ENCODE measurements at regions not wholly inside any gene's neighbourhood (a gene's known extent, or its start where the extent isn't known, plus 50 kb on each side); places are given as distances from the start of the nearest gene placed in this dataset.
A peak's percentile ranks its signal among the peaks of the same experiment; 100 is the strongest.

DNA sequence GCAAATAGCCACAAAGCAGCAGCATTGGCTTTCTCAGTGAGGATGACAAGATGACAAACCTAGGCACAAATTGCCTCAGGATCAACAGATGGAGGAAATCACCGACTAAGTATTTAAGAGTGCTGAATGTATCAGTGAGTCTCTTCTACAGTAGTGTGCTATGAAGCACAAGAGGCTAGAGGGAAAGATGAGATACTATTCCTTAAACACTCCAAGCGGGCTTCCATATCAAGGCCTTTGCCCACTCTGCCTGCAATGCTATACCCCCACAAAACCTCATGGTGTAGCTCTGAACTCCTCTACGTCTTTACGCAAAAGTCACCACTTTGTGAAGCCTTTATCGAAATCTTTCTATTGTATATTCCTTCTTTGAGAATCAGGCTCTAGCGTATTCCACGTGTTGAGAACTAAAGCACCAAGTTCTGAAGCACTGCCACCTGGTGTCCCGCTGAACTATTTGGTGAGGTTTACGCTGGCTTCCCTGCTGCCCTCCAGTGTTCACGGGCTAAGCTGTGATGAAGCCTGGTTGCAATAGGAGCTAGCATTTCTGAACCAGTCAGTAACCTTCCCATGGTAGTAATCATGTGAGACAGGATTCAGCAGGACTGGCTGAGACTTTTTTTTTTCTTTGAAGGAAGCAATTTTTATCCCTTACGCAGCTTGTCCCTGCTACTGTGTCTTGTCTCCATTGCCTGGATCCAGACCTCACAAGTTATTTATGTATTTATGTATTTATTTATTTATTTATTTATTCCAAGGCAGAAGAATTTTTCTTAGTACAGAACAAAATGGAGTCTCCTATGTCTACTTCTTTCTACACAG, 426.5 kb upstream of the OR4E1 start:
- peak; percentile 24 to 40 for DNase-seq (ENCODE audit: low read depth in 2 of 2)

DNA sequence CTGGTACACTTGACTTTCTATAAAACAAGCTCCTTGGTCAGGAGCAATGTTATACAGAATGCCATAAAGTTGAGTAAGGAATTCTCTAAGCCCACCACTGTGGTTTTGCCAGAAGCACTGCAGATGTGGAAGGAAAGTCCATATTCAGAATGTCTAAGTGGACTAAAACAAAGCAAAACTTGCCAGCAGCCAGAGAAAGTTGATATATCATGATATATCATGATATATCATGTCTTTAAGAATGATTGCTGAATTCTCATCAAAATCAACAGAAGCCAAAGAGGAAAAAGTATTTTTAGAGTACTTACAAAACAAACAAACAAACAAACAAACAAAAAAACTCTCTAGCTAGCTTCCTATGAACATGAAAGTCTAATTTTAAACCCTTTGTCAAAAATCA, 424.8 kb upstream of the OR4E1 start:
- DNase-seq (ENCODE audit: low read depth in 2 of 2): no peak

DNA sequence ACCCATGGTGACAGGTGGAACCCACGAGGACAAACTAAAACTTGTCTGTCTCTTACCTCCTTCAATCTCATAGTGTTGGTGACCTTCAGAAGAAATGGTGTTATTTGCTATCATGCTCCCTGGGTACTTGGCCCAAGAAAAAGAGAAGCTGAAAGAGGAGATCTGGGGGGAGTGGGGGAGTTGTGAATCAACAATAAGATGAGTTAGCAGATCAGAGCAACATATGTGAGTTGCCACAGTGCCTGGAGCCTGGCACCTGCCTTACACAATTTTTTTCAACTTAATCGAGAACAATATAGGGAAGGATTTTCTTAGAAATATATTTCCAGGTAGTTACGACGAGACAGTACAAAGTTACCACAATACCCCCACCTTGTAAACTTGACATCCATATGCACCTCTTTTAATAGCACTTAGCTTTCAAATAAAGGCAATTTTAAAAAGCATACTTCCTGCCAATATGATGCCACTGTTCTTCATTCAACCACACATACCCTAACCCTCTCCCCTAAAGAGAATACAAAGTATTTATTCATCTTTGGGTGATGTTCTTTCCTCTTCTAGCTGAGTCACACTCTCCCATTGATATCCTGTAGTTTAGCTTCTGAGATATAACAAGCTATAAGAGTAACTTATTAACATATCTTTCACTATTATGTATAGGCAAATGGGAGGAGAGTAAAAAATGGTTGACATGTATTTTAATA, 424.1 kb upstream of the OR4E1 start:
- DNase-seq (ENCODE audit: low read depth in 2 of 2): no peak

DNA sequence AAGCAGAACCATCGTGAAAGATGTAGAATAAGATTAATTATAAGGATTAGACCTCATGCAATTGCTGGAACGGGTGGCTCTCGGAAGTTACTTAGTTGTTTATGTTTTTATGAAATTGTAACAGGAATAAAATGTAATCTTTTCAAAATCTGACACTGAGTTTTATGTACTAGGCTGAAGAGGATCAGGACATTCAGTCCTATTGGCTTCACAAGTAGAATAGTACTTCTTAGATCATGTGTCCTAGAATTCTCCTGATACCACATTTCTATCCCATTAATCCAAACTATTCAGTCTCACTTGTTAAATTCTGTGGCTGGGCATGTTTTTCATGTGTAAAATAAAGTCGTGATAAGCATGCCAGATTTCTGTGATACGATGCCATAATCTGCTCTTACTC, 423.5 kb upstream of the OR4E1 start:
- no peak for DNase-seq (ENCODE audit: low read depth in 2 of 2)

DNA sequence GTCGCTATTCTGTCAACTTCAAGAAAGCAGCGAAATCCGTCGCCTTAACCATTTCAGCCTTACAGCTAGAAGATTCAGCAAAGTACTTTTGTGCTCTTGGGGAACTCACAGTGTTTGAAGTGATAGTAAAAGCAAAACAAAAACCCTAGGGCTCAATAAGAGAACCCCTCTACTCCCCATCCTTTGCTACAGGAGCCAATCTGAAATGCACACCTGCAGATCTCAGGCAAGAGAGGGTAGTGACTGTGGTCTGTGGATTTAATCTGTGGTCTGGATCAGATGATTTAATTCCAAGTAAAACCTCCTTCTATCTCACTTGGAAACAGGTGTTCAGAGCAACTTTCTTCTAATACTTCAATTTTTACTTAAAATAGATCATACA, 422.9 kb upstream of the OR4E1 start:
- no peak for DNase-seq (ENCODE audit: low read depth in 2 of 2)

DNA sequence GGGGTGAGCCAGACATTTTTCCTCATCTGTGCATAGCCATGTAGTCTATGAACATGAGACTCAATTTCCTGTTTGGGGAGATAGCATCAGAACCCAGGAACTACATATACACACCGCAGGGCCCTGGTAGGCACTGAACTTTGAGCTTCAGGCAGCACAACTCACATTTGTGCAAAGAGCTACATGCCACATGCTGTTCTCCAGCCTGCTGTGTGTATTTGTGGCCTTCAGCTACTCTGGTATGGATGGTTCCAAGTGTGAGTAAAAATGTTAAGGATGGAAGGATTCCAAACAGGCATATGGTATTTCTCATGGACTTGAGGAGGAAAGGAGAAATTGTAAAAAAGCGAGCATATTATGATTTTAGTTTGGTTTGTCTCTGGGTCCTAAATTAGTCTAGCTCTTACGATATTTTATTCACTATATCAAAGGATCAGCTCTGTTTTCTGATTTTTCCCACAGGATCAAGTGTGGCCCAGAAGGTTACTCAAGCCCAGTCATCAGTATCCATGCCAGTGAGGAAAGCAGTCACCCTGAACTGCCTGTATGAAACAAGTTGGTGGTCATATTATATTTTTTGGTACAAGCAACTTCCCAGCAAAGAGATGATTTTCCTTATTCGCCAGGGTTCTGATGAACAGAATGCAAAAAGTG, 422.4 kb upstream of the OR4E1 start:
- no peak for DNase-seq (ENCODE audit: low read depth in 2 of 2)

DNA sequence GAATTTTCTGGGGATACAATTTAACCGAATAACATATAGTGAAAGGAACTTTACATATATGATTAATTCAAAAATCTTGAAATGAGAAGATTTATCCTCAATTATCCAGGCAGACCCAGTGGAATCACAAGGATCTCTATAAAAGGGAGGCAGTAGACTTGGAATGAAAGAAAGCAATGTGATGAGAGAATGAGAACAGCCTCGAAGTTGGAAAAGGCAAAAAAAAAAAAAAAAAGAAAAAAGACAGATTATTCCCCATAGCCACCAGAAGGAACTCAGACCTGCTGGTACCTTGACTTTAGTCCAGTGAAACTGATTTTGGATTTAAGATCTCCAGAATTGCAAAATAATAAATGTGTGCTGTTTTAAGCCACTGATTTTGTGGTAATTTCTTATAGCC, 416.3 kb upstream of the OR4E1 start:
- no peak for DNase-seq (ENCODE audit: low read depth in 2 of 2)

DNA sequence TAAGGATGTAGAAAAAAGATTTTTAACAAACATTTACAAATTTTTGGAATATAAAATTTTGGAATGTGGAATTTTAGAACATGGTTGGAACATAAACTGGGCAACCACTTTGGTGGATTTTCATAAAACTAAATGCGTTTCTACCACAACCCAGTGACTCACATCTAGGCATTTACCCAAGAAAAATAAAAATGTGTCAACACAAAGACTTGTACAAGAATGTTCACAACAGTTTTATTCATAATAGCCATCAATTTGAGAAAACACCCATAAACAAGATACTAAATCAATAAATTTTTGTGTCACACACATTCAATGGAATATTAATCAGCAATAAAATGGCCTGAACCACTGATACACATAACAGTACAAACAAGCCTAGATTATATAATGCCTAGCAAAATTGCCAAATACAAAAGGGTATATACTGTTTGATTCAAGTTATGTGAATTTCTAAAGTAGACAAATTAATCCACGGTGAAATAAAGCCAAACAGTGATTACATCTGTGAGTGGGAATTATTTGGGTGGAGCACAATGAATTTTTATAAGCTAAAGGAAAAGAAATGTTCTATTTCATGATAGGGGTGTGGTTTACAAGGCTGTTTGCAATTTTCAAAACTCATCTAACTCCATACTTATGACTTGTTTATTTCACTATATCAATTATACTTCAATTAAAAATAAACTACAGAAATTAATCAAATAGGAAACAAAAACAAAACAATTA, 415.2 kb upstream of the OR4E1 start:
- no peak for DNase-seq (ENCODE audit: low read depth in 2 of 2)

DNA sequence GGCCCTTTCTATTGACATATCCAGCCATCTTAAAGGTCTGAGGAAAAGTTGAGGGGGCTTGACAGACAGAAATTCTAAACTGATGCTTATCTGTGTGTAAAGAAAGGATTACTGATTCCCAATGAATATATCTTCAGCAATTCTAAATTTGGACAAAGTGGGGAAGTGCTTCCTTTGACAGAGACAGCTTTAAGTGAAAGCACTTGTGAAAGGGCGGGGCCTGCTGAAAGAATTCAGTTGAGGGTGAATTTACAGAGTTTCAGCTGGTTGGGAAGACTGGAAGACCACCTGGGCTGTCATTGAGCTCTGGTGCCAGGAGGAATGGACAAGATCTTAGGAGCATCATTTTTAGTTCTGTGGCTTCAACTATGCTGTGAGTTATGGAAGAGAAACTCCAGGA, 412.5 kb upstream of the OR4E1 start:
- DNase-seq (ENCODE audit: low read depth in 2 of 2): no peak

DNA sequence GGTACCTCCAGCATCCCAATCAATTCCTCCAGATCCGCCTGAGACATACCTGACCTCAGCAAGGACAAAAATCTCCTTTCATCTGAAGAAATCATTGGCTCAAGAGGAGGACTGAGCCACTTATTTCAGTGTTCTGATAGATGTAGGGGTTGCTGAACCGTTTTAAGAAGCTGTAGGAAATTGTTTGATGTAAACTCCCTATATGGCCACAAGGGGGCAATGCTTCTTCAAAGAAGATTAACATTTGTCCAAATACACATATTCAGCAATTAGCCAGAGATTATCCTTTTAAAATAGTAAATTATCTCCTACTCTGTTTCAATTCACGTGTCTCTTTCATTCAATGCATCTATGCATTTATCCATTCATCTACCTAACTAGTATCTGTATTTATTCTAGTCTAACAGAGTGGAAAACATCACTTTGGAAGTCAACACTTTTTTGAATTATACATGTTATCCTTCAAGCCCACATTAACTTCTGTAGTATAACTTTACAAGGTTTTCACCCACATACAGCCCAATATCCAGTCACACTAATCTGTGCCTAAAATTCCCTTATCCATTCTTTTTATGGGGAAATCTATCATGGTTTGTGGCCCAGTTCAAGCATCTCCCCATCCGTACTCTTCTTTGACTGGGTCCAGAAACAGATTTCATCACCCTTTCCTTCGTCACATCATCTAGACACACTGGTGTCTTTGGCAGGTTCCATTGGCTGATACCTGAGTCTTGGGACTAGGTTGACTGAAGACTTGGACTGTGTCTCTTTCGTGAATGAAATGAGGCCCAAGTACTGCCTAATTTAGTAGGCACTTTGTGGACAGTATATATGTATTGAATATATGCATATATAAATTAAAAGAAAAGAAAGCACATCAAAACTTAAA, 411.0 kb upstream of the OR4E1 start:
- no peak for DNase-seq (ENCODE audit: low read depth in 2 of 2)

DNA sequence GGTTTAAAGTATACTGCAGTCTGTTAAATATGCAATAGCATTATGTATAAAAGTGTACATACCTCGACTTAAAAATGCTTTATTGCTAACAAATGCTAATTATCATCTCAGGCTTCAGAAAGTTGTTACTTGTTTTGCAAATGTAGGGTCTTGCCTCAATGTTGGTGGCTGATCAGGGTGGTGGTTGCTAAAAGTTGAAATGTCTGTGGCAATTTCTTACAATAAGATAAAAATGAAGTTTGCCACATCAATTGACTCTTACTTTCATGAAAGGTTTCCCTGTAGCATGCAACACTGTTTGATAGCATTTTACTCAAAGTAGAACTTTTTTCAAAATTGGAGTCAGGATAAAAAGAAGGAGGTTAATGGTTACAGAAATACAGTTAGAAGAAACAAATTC, 407.7 kb upstream of the OR4E1 start:
- no peak for DNase-seq (ENCODE audit: low read depth in 2 of 2)

DNA sequence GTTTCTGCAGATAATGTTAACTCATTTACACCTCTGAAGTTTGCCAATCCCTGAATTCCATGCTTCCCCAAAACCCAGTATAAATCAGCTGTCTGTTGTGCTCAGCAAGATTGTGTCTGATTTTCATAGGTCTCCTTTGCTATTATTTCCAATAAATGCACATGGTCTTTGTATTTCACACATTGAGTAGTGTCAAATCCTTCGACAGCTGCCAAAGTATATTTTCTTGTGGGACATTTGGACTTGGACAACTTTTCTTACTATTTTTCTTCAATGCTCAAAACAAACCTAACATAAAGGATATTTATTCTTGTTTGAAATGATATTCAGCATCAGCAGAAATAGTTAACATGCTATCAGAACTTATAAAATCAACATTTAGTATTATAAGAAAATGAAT, 406.1 kb upstream of the OR4E1 start:
- DNase-seq (ENCODE audit: low read depth in 2 of 2): no peak

DNA sequence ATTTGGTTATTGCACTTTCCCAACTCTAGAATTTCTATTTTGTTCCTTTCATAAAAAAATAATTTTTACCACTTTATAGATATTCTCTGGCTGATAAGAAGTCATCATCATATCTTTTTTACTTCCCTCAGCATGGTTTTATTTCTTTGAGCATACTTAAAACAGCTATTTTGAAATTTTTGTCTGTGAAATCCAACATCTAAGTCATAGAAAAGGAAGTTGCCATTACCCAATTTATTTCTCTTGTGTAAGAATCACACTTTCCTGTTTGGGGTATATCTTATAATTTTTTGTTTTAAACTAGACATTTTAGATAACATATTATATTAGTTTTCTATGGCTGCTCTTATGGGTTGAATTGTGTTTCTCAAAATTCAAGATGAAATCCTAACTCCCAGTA, 400.2 kb upstream of the OR4E1 start:
- DNase-seq (ENCODE audit: low read depth in 2 of 2): no peak

DNA sequence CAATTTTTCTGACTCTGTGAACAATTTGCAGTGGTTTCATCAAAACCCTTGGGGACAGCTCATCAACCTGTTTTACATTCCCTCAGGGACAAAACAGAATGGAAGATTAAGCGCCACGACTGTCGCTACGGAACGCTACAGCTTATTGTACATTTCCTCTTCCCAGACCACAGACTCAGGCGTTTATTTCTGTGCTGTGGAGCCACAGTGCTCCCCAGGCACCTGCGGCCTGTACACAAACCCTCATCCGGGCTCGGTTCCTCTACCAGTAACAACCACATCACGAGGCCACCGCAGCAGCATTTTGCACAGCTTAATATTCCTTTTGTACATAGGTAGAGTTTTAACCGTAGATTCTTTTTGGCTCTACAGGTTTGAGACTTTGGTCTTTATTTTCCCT, 397.4 kb upstream of the OR4E1 start:
- peak in 1 of 2 donors; percentile 13 for DNase-seq (ENCODE audit: low read depth in 2 of 2)

DNA sequence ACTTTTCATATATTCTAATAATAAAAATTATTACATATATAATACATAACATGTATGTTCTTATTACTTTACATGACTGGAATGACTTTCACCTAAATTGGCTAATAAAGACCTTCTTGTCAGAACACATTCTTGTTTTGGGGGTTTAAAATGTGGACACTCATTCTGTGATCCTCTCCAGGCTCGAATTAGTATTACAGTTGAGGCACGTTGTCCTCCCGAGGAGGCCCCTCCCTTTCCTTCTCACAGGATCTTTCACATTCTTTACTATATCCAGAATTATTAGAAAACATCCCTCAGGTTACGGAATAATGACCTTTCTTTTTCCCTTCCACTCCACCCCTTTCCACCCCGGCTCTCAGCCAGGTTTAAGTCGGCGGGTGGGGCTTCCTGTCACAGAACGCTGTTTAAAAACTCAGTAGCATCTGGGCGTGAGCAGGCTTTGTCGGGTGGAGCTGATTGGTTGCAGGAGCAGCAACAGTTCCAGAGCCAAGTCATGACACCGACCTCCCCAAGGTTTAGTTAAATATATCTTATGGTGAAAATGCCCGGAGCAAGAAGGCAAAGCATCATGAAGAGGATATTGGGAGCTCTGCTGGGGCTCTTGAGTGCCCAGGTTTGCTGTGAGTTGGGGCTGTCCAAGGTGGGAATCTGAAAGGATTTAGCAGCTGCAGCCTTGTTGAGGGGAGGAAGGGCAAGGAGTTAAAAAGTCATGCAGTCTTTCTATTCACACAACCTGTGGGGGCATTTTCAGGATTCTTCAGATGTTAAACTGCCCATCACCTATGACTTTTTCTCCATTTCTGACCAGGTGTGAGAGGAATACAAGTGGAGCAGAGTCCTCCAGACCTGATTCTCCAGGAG, 396.7 kb upstream of the OR4E1 start:
- DNase-seq (ENCODE audit: low read depth in 2 of 2): peak in 1 of 2 donors; percentile 29

DNA sequence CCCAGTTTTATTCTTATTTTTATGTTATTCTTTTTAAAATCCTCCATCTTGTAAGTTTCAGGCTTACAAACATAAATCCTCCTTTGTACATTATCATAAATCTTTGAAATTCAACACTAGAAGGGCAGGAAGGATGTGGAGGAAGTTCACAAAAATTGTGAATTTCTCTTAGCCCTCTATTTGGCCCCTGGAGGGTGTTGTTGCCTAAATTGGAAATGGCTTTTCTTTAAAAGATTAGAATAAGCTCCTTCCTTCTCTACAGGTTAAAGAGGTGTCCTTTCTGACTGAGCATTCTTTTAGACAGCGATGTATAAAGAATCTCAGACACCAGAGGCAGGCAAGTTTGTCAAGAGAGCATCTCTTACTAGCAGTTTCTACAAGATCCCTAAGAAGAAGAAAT, 391.7 kb upstream of the OR4E1 start:
- no peak for DNase-seq (ENCODE audit: low read depth in 2 of 2)

DNA sequence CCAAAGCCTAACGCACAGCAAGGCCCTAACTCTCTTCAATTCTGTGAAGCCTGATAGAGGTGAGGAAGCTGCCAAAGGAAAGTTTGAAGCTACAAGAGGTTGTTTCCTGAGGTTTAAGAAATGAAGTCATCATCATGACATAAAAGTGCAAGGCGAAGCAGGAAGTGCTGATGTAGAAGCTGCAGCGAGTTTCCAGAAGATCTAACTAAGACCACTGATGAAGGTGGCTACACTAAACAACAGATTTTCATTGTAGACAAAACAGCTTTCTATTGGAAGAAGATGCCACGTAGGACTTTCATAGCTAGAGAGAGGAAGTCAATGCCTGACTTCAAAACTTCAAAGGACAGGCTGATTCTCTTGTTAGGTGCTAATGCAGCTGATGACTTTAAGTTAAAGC, 385.6 kb upstream of the OR4E1 start:
- DNase-seq (ENCODE audit: low read depth in 2 of 2): no peak

DNA sequence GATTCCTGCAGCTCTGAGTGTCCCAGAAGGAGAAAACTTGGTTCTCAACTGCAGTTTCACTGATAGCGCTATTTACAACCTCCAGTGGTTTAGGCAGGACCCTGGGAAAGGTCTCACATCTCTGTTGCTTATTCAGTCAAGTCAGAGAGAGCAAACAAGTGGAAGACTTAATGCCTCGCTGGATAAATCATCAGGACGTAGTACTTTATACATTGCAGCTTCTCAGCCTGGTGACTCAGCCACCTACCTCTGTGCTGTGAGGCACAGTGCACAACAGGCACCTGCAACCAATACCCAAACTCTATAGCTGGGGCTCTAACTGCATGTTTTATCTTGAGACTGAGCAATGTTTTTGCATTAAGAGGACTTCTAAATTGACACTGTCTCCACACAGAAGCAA, 379.2 kb upstream of the OR4E1 start:
- DNase-seq (ENCODE audit: low read depth in 2 of 2): no peak

DNA sequence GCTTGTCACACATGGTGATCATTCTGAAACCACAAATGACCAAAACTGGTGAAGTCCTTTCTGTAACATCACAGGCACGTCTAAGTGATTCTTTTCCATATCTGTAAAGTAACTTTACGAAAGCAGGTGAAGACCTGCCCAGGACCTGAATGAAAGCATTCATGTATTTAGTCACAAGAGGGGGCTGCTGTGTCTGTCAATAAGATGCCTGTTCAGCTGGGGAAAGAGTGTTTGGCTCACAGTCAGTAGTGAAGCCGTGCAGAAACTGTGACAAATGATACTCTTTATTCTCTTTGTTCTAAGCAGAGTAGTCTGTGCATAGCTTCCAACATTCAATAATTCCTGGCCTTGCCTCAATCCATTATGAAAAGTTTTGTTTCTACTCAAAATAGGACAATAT, 373.5 kb upstream of the OR4E1 start:
- peak in 1 of 2 donors; percentile 19 for DNase-seq (ENCODE audit: low read depth in 2 of 2)

DNA sequence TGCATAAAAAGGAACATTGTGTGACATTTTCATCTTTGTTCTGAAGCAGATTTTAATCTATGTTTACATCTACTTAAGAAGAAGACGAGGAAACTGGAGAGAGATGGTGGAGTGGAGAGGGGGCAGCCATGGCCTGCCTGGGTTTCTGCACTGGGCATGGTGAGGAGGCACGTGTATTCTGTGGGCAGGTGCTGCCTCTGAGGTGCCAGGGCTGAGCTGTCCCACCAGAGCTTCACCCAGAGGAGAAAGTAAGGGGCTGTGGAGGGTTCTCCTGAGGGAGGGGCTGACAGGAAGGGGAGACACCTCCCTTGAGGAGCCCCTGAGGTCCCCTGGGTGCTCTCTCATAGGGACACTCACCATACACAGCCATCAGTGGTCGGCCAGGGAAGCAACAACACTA, 372.4 kb upstream of the OR4E1 start:
- DNase-seq (ENCODE audit: low read depth in 2 of 2): no peak

Measured in stimulated activated CD4-positive, alpha-beta T cell treated with anti-CD3 and anti-CD28 coated beads, Interleukin-15, amount 100 ng/mL, for 48 hours (primary cell).